ENCODE measurements at regions not wholly inside any gene's neighbourhood (a gene's known extent, or its start where the extent isn't known, plus 50 kb on each side); places are given as distances from the start of the nearest gene placed in this dataset.

GRCh38 chr7:80288175-80289122 is 153.8 kb downstream of the GNAI1 start:
- H3K27me3 ChIP-seq (replicated peaks; ENCODE audit: control insufficient read depth, insufficient read depth, low read length), result no peaks in the 10 kb centered on the region
- DNase-seq (ENCODE audit: low read depth), result no peak
- no peaks in the 10 kb centered on the region for H3K36me3 ChIP-seq (ENCODE audit: control insufficient read depth, insufficient read depth, low read length, severe bottlenecking)
- H3K9me3 ChIP-seq (ENCODE audit: control insufficient read depth, low read length), result peaks cover 4% of the 10 kb centered on the region
- peaks cover 20% of the 10 kb centered on the region for H3K4me1 ChIP-seq (ENCODE audit: control insufficient read depth, insufficient read depth, low read length)
- H3K4me3 ChIP-seq (ENCODE audit: low read length), result no peak overlapping the region
- no peak overlapping the region for H3K9ac ChIP-seq (ENCODE audit: low read length)

GRCh38 chr7:80287400-80288174 is 153.0 kb downstream of the GNAI1 start:
- Histone ChIP-seq H3K9me3 (ENCODE audit: control insufficient read depth, low read length) (peaks cover 4% of the 10 kb centered on the region), H3K36me3 (ENCODE audit: control insufficient read depth, insufficient read depth, low read length, severe bottlenecking) (no peaks in the 10 kb centered on the region), H3K27me3 (replicated peaks; ENCODE audit: control insufficient read depth, insufficient read depth, low read length) (no peaks in the 10 kb centered on the region), H3K9ac (ENCODE audit: low read length) (no peak overlapping the region), H3K4me1 (ENCODE audit: control insufficient read depth, insufficient read depth, low read length) (peaks cover 20% of the 10 kb centered on the region), H3K4me3 (ENCODE audit: low read length) (no peak overlapping the region)
- no peak for DNase-seq (ENCODE audit: low read depth)

GRCh38 chr7:80286611-80287010 is 152.0 kb downstream of the GNAI1 start:
- H3K36me3 ChIP-seq (ENCODE audit: control insufficient read depth, insufficient read depth, low read length, severe bottlenecking), result no peaks in the 10 kb centered on the region
- H3K9ac ChIP-seq (ENCODE audit: low read length), result no peak overlapping the region
- DNase-seq (ENCODE audit: low read depth), result no peak
- H3K4me1 ChIP-seq (ENCODE audit: control insufficient read depth, insufficient read depth, low read length), result peaks cover 20% of the 10 kb centered on the region
- H3K4me3 ChIP-seq (ENCODE audit: low read length), result no peak overlapping the region
- no peaks in the 10 kb centered on the region for H3K27me3 ChIP-seq (replicated peaks; ENCODE audit: control insufficient read depth, insufficient read depth, low read length)
- H3K9me3 ChIP-seq (ENCODE audit: control insufficient read depth, low read length), result peaks cover 4% of the 10 kb centered on the region

GRCh38 chr7:80284855-80285254 is 150.2 kb downstream of the GNAI1 start:
- Histone ChIP-seq H3K4me1 (ENCODE audit: control insufficient read depth, insufficient read depth, low read length) (peaks cover 21% of the 10 kb centered on the region), H3K27me3 (replicated peaks; ENCODE audit: control insufficient read depth, insufficient read depth, low read length) (no peaks in the 10 kb centered on the region), H3K4me3 (ENCODE audit: low read length) (no peak overlapping the region), H3K36me3 (ENCODE audit: control insufficient read depth, insufficient read depth, low read length, severe bottlenecking) (no peaks in the 10 kb centered on the region), H3K9ac (ENCODE audit: low read length) (no peak overlapping the region), H3K9me3 (ENCODE audit: control insufficient read depth, low read length) (no peaks in the 10 kb centered on the region)
- DNase-seq (ENCODE audit: low read depth), result peak; percentile 85

GRCh38 chr7:80279760-80280159 is 145.1 kb downstream of the GNAI1 start:
- Histone ChIP-seq H3K27me3 (replicated peaks; ENCODE audit: control insufficient read depth, insufficient read depth, low read length) (no peaks in the 10 kb centered on the region), H3K4me1 (ENCODE audit: control insufficient read depth, insufficient read depth, low read length) (peaks cover 35% of the 10 kb centered on the region), H3K9ac (ENCODE audit: low read length) (no peak overlapping the region), H3K36me3 (ENCODE audit: control insufficient read depth, insufficient read depth, low read length, severe bottlenecking) (no peaks in the 10 kb centered on the region), H3K9me3 (ENCODE audit: control insufficient read depth, low read length) (no peaks in the 10 kb centered on the region), H3K4me3 (ENCODE audit: low read length) (no peak overlapping the region)
- DNase-seq (ENCODE audit: low read depth), result no peak

- H3K36me3 ChIP-seq (ENCODE audit: control insufficient read depth, insufficient read depth, low read length, severe bottlenecking), result no peaks in the 10 kb centered on the region
- H3K4me1 ChIP-seq (ENCODE audit: control insufficient read depth, insufficient read depth, low read length), result peaks cover 35% of the 10 kb centered on the region
- no peak for DNase-seq (ENCODE audit: low read depth)
- H3K9ac ChIP-seq (ENCODE audit: low read length), result no peak overlapping the region
- H3K27me3 ChIP-seq (replicated peaks; ENCODE audit: control insufficient read depth, insufficient read depth, low read length), result no peaks in the 10 kb centered on the region
- H3K9me3 ChIP-seq (ENCODE audit: control insufficient read depth, low read length), result no peaks in the 10 kb centered on the region
- H3K4me3 ChIP-seq (ENCODE audit: low read length), result peak overlapping the region; percentile 22
These were observed 144.1 kb downstream of the GNAI1 start for GRCh38 chr7:80278737-80279136.

- H3K9me3 ChIP-seq (ENCODE audit: control insufficient read depth, low read length), result no peaks in the 10 kb centered on the region
- H3K4me3 ChIP-seq (ENCODE audit: low read length), result peak overlapping the region; percentile 22
- no peak overlapping the region for H3K9ac ChIP-seq (ENCODE audit: low read length)
- no peaks in the 10 kb centered on the region for H3K36me3 ChIP-seq (ENCODE audit: control insufficient read depth, insufficient read depth, low read length, severe bottlenecking)
- DNase-seq (ENCODE audit: low read depth), result peak; percentile 30
- peaks cover 45% of the 10 kb centered on the region for H3K4me1 ChIP-seq (ENCODE audit: control insufficient read depth, insufficient read depth, low read length)
- no peaks in the 10 kb centered on the region for H3K27me3 ChIP-seq (replicated peaks; ENCODE audit: control insufficient read depth, insufficient read depth, low read length)
These were observed 143.1 kb downstream of the GNAI1 start for GRCh38 chr7:80277434-80278427.

Data from adipocyte (in vitro differentiated cells).